ENCODE measurements at regions not wholly inside any gene's neighbourhood (a gene's known extent, or its start where the extent isn't known, plus 50 kb on each side); places are given as distances from the start of the nearest gene placed in this dataset.

DNA sequence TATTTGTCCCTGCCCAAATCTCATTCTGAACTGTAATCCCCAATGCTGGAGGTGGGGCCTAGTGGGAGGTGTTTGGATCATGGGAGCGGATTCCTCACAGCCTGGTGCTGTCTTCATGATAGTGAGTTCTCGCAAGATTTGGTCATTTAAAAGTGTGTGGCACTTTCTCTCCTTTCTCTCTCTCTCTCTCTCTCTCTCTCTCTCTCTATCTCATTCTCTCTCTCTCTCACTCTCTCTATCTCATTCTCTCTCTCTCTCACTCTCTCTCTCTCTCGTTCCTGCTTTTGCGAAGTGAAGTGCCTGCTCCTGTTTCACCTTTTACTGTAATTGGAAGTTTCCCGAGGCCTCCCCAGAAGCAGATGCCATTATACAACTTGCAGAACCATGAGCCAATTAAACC, 207.3 kb upstream of the NR4A3 start:
- H3F3A ChIP-seq (replicated peaks; ENCODE audit: insufficient read depth) = no peaks in the 10 kb centered on the region
- H3K4me1 ChIP-seq (ENCODE audit: control insufficient read depth in 1 of 2, insufficient read depth in 2 of 2, low read depth in 1 of 2, low read length in 1 of 2) = no peaks in the 10 kb centered on the region
- CTCF ChIA-PET = no interaction called here
- no peak overlapping the region for H3K27ac ChIP-seq (ENCODE audit: low read depth in 2 of 2, low read length in 1 of 2)
- H3K9me3 ChIP-seq = no peaks in the 10 kb centered on the region
- TF ChIP-seq GABPA (IDR thresholded peaks at IDR 0.05; ENCODE audit: low read depth) (no peak), FOXJ3 (CRISPR knock-in tag; IDR thresholded peaks at IDR 0.05) (no peak), SIN3A (IDR thresholded peaks at IDR 0.05; ENCODE audit: borderline replicate concordance, low read depth, low read length) (no peak), FOXM1 (IDR thresholded peaks at IDR 0.05; ENCODE audit: low read depth) (no peak), FOSL2 (IDR thresholded peaks at IDR 0.05; ENCODE audit: borderline replicate concordance, low read depth) (no peak), MXI1 (IDR thresholded peaks at IDR 0.05; ENCODE audit: low read depth, low read length) (no peak)
- TF ChIP-seq, protein P1, sequence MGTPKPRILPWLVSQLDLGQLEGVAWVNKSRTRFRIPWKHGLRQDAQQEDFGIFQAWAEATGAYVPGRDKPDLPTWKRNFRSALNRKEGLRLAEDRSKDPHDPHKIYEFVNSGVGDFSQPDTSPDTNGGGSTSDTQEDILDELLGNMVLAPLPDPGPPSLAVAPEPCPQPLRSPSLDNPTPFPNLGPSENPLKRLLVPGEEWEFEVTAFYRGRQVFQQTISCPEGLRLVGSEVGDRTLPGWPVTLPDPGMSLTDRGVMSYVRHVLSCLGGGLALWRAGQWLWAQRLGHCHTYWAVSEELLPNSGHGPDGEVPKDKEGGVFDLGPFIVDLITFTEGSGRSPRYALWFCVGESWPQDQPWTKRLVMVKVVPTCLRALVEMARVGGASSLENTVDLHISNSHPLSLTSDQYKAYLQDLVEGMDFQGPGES (IDR thresholded peaks at IDR 0.05; ENCODE audit: low read depth, low read length) = no peak
- TF ChIP-seq, protein P2, sequence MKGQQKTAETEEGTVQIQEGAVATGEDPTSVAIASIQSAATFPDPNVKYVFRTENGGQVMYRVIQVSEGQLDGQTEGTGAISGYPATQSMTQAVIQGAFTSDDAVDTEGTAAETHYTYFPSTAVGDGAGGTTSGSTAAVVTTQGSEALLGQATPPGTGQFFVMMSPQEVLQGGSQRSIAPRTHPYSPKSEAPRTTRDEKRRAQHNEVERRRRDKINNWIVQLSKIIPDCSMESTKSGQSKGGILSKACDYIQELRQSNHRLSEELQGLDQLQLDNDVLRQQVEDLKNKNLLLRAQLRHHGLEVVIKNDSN (IDR thresholded peaks at IDR 0.05; ENCODE audit: borderline replicate concordance, low read depth) = no peak
- 88% methylated on average over 5 of the region's 5 CpGs for WGBS (ENCODE audit: low lambda C conversion rate)
- H3K9me2 ChIP-seq = no peaks in the 10 kb centered on the region
- H3K79me2 ChIP-seq (ENCODE audit: insufficient read depth) = no peaks in the 10 kb centered on the region
- no peaks in the 10 kb centered on the region for H3K27me3 ChIP-seq (ENCODE audit: insufficient read depth)
- H3K4me2 ChIP-seq = no peak overlapping the region
- H3K36me3 ChIP-seq (replicated peaks in 1 of 2; ENCODE audit: control insufficient read depth in 1 of 2, insufficient read depth in 2 of 2, low read length in 1 of 2) = no peaks in the 10 kb centered on the region
- H3K4me3 ChIP-seq (ENCODE audit: low read depth in 2 of 2, low read length in 1 of 2) = no peak overlapping the region
- POLR2A ChIA-PET = no interaction called here
- H3K9ac ChIP-seq = no peak overlapping the region
- H2AFZ ChIP-seq (ENCODE audit: low read depth) = no peak overlapping the region
- no peaks in the 10 kb centered on the region for H4K20me1 ChIP-seq (ENCODE audit: insufficient read depth)
- DNase-seq = no peak

DNA sequence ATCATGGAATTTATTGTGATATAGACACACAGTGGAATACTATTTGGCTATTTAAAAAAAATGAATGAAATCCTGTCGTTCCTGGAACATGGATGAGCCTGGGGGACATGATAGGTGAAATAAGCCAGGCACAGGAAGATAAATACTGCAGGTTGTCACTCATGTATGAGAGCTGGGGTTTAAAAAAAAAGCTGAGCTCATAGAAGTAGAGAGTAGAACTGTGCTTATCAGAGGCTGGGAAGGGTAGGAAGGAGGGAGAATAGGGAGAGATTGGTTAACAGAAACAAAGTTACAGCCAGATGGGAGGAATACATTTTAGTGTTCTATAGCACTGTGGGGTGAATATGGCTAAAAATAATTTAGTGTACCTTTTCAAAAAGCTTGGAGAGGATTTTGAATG, 200.6 kb upstream of the NR4A3 start:
- Histone ChIP-seq H3K4me1 (ENCODE audit: control insufficient read depth in 1 of 2, insufficient read depth in 2 of 2, low read depth in 1 of 2, low read length in 1 of 2) (no peaks in the 10 kb centered on the region; a peak in 1 of 4 replicates), H3K9ac (no peak overlapping the region), H2AFZ (ENCODE audit: low read depth) (no peak overlapping the region), H3K79me2 (ENCODE audit: insufficient read depth) (no peaks in the 10 kb centered on the region), H3K36me3 (replicated peaks in 1 of 2; ENCODE audit: control insufficient read depth in 1 of 2, insufficient read depth in 2 of 2, low read length in 1 of 2) (no peaks in the 10 kb centered on the region), H3K9me2 (no peaks in the 10 kb centered on the region), H3K27ac (ENCODE audit: low read depth in 2 of 2, low read length in 1 of 2) (no peak overlapping the region), H3F3A (replicated peaks; ENCODE audit: insufficient read depth) (no peaks in the 10 kb centered on the region), H3K4me3 (ENCODE audit: low read depth in 2 of 2, low read length in 1 of 2) (no peak overlapping the region), H4K20me1 (ENCODE audit: insufficient read depth) (no peaks in the 10 kb centered on the region), H3K27me3 (ENCODE audit: insufficient read depth) (no peaks in the 10 kb centered on the region), H3K4me2 (no peak overlapping the region), H3K9me3 (no peaks in the 10 kb centered on the region)
- ChIA-PET CTCF (no interaction called here), POLR2A (no interaction called here)
- no peak for DNase-seq
- 36% methylated on average over 1 of the region's 1 CpG for WGBS (ENCODE audit: low lambda C conversion rate)
- TF ChIP-seq NFIC (IDR thresholded peaks at IDR 0.05; ENCODE audit: borderline replicate concordance) (no peak), MXI1 (IDR thresholded peaks at IDR 0.05; ENCODE audit: low read depth, low read length) (no peak), RCOR1 (IDR thresholded peaks at IDR 0.05; ENCODE audit: low read length) (no peak)
- TF ChIP-seq, protein P3, sequence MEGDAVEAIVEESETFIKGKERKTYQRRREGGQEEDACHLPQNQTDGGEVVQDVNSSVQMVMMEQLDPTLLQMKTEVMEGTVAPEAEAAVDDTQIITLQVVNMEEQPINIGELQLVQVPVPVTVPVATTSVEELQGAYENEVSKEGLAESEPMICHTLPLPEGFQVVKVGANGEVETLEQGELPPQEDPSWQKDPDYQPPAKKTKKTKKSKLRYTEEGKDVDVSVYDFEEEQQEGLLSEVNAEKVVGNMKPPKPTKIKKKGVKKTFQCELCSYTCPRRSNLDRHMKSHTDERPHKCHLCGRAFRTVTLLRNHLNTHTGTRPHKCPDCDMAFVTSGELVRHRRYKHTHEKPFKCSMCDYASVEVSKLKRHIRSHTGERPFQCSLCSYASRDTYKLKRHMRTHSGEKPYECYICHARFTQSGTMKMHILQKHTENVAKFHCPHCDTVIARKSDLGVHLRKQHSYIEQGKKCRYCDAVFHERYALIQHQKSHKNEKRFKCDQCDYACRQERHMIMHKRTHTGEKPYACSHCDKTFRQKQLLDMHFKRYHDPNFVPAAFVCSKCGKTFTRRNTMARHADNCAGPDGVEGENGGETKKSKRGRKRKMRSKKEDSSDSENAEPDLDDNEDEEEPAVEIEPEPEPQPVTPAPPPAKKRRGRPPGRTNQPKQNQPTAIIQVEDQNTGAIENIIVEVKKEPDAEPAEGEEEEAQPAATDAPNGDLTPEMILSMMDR (IDR thresholded peaks at IDR 0.05) = no peak
- TF ChIP-seq, protein P4, sequence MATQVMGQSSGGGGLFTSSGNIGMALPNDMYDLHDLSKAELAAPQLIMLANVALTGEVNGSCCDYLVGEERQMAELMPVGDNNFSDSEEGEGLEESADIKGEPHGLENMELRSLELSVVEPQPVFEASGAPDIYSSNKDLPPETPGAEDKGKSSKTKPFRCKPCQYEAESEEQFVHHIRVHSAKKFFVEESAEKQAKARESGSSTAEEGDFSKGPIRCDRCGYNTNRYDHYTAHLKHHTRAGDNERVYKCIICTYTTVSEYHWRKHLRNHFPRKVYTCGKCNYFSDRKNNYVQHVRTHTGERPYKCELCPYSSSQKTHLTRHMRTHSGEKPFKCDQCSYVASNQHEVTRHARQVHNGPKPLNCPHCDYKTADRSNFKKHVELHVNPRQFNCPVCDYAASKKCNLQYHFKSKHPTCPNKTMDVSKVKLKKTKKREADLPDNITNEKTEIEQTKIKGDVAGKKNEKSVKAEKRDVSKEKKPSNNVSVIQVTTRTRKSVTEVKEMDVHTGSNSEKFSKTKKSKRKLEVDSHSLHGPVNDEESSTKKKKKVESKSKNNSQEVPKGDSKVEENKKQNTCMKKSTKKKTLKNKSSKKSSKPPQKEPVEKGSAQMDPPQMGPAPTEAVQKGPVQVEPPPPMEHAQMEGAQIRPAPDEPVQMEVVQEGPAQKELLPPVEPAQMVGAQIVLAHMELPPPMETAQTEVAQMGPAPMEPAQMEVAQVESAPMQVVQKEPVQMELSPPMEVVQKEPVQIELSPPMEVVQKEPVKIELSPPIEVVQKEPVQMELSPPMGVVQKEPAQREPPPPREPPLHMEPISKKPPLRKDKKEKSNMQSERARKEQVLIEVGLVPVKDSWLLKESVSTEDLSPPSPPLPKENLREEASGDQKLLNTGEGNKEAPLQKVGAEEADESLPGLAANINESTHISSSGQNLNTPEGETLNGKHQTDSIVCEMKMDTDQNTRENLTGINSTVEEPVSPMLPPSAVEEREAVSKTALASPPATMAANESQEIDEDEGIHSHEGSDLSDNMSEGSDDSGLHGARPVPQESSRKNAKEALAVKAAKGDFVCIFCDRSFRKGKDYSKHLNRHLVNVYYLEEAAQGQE (IDR thresholded peaks at IDR 0.05; ENCODE audit: low read depth, low read length) = no peak
